Mesendoderm (in vitro differentiated cells): ENCODE measurements at regions not wholly inside any gene's neighbourhood (a gene's known extent, or its start where the extent isn't known, plus 50 kb on each side); places are given as distances from the start of the nearest gene placed in this dataset.

Experiments used
- DNase-seq: peaks from one replicate; pipeline ENCODE4 v3.0.0; 2013
- H2AK5ac ChIP-seq: 2 replicates; pipeline ENCODE4 v1.6.1; 2013; ENCODE audit warnings: low read length, inconsistent platforms
- H2BK120ac ChIP-seq: 2 replicates; pipeline ENCODE4 v1.6.1; 2013; ENCODE audit warnings: low read depth, mild to moderate bottlenecking, low read length, moderate library complexity, mixed read lengths
- H2BK15ac ChIP-seq: replicated peaks from 2 replicates; pipeline ENCODE4 v1.6.1; 2013; ENCODE audit warnings: low read depth, mild to moderate bottlenecking, moderate library complexity
- H2BK5ac ChIP-seq: 2 replicates; pipeline ENCODE4 v1.6.1; 2013; ENCODE audit warnings: low read length, inconsistent platforms
- H3K18ac ChIP-seq: 2 replicates; pipeline ENCODE4 v1.6.1; 2013; ENCODE audit warnings: mild to moderate bottlenecking, low read length, mixed read lengths
- H3K23ac ChIP-seq: one replicate; pipeline ENCODE4 v1.6.1; 2013; ENCODE audit warnings: low read length
- H3K27ac ChIP-seq: 2 replicates; pipeline ENCODE4 v1.5.1; 2013; ENCODE audit warnings: low read depth, mild to moderate bottlenecking, inconsistent platforms, low read length, moderate library complexity
- H3K27me3 ChIP-seq: 2 replicates; pipeline ENCODE4 v1.6.1; 2013; ENCODE audit warnings: low read length, control low read depth, mild to moderate bottlenecking, inconsistent platforms; ENCODE audit not compliant: insufficient read depth, poor library complexity
- H3K36me3 ChIP-seq: 2 replicates; pipeline ENCODE4 v1.6.1; 2013; ENCODE audit warnings: low read length, inconsistent platforms; ENCODE audit not compliant: control insufficient read depth, insufficient read depth
- H3K4ac ChIP-seq: one replicate; pipeline ENCODE4 v1.6.1; 2013; ENCODE audit warnings: low read depth, mild to moderate bottlenecking, low read length, moderate library complexity
- H3K4me1 ChIP-seq: 2 replicates; pipeline ENCODE4 v1.6.1; 2013; ENCODE audit warnings: low read depth, low read length, inconsistent platforms; ENCODE audit not compliant: control insufficient read depth
- H3K4me2 ChIP-seq: 2 replicates; pipeline ENCODE4 v1.6.1; 2013; ENCODE audit warnings: low read length
- H3K4me3 ChIP-seq: 2 replicates; pipeline ENCODE4 v1.5.1; 2013; ENCODE audit warnings: mild to moderate bottlenecking, low read length
- H3K56ac ChIP-seq: one replicate; pipeline ENCODE4 v1.6.1; 2013; ENCODE audit warnings: low read length
- H3K79me1 ChIP-seq: 2 replicates; pipeline ENCODE4 v1.6.1; 2013; ENCODE audit warnings: low read length, inconsistent platforms
- H3K79me2 ChIP-seq: 2 replicates; pipeline ENCODE4 v1.6.1; 2013; ENCODE audit warnings: mild to moderate bottlenecking, low read length; ENCODE audit not compliant: control insufficient read depth, insufficient read depth
- H3K9ac ChIP-seq: 2 replicates; pipeline ENCODE4 v1.6.1; 2013; ENCODE audit warnings: low read length, inconsistent platforms
- H4K5ac ChIP-seq: one replicate; pipeline ENCODE4 v1.6.1; 2013; ENCODE audit warnings: low read length
- H4K8ac ChIP-seq: one replicate; pipeline ENCODE4 v1.6.1; 2013; ENCODE audit warnings: low read depth, mild to moderate bottlenecking, control low read depth, low read length, moderate library complexity
- WGBS: extraction: QIAGEN DNeasy Blood & Tissue Kit; methylation state at CpG from one replicate; pipeline ENCODE4 v1.1.7; 2013; ENCODE audit warnings: low lambda C conversion rate, missing lambda C conversion rate; ENCODE audit not compliant: insufficient coverage; ENCODE audit errors: extremely low coverage; 5-methylcytosine and 5-hydroxymethylcytosine counted together

DNA sequence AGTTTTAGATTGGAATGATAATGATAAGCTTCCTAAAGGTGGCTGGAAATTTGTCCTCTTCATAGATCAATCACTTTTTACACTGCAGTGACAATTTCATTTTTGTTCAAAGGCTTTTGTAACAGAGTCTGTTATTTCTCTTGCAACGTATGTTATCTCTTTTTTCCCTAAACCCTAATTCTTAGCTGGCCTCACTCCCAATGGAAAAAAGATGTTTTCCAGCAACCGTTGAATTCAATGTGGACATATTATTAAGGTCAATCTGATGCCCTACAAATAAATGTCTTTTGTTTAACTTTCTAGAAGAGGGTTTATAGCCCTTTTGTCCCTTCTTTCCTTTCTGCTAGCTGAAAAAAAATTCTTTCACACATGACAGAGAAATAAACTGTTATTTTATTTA, 192.7 kb upstream of the NWD2 start:
- no peaks in the 10 kb centered on the region for H3K36me3 ChIP-seq
- no peak overlapping the region for H4K5ac ChIP-seq
- H3K56ac ChIP-seq, result no peak overlapping the region
- no peak overlapping the region for H3K4me2 ChIP-seq
- no peak overlapping the region for H3K23ac ChIP-seq
- no peak overlapping the region for H2BK5ac ChIP-seq
- H3K18ac ChIP-seq, result no peak overlapping the region
- WGBS, result no CpG with 5 or more reads among the region's 2 CpGs
- no peaks in the 10 kb centered on the region for H3K27me3 ChIP-seq
- DNase-seq, result no peak
- H4K8ac ChIP-seq, result no peak overlapping the region
- H2AK5ac ChIP-seq, result no peak overlapping the region
- no peak overlapping the region for H3K27ac ChIP-seq
- no peaks in the 10 kb centered on the region for H3K4me1 ChIP-seq
- no peak overlapping the region for H2BK15ac ChIP-seq
- no peaks in the 10 kb centered on the region for H3K79me2 ChIP-seq
- H3K9ac ChIP-seq, result no peak overlapping the region
- H3K4ac ChIP-seq, result no peak overlapping the region
- H3K4me3 ChIP-seq, result no peak overlapping the region
- no peak overlapping the region for H2BK120ac ChIP-seq
- no peaks in the 10 kb centered on the region for H3K79me1 ChIP-seq

DNA sequence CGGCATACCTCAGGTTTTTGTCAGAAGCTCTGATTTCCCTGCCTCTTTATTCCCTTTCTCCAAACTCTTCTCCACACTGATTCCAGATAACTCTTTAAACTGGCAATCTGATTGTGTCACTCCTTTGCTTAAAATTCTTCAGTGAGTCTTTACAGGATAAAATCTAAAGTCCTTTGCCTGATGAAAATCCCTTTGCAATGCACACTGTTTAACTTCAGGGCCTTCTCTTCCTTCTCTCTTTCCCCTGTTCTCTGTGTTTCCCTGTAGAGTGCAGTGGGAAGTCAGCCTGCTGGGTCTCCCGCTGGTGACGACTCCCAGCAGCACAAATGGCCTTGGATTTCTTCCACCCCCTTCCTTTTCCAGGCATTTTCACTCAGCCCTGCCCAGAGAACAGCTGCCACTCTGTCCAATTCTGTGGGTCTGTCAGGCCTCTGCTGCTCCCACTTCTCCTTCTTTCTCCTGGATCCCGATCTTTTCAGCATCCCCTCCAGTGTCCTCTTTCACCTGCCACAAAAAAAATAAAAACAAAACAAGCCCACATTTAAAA, 189.9 kb upstream of the NWD2 start:
- Histone ChIP-seq H3K18ac (no peak overlapping the region), H2BK15ac (no peak overlapping the region), H2BK5ac (no peak overlapping the region), H2AK5ac (no peak overlapping the region), H3K79me1 (no peaks in the 10 kb centered on the region), H3K4me1 (no peaks in the 10 kb centered on the region), H3K27me3 (no peaks in the 10 kb centered on the region), H3K4ac (no peak overlapping the region), H2BK120ac (no peak overlapping the region), H3K4me3 (no peak overlapping the region), H4K5ac (peak overlapping the region; percentile 3), H3K79me2 (no peaks in the 10 kb centered on the region), H4K8ac (no peak overlapping the region), H3K4me2 (no peak overlapping the region), H3K27ac (no peak overlapping the region), H3K9ac (peak overlapping the region; percentile 6), H3K56ac (peak overlapping the region; percentile 17), H3K36me3 (no peaks in the 10 kb centered on the region), H3K23ac (no peak overlapping the region)
- WGBS, result no CpG with 5 or more reads among the region's 4 CpGs
- peak; percentile 71 for DNase-seq

DNA sequence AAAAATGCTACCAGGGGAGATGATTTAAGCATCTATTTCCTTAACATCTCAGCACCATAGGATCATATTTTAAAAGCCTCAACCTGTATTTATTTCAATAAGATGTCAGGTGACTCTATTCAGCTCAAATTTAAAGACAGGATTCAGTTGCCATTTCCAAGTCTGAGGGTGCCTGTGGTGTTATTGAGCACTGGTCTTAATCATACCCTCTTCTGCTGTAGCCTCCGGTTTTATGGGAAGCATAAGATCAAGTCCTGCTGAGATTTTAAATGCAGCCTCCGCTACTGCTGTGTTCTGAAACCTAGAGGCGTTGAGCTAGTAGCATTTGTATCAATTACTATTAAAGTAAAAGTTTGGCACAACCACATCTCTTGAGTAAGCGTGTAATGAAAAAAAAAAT, 185.7 kb upstream of the NWD2 start:
- no peak for DNase-seq
- H3K56ac ChIP-seq, result no peak overlapping the region
- H3K4ac ChIP-seq, result no peak overlapping the region
- no peak overlapping the region for H4K8ac ChIP-seq
- H4K5ac ChIP-seq, result no peak overlapping the region
- no peak overlapping the region for H2BK5ac ChIP-seq
- H3K79me2 ChIP-seq, result no peaks in the 10 kb centered on the region
- H2AK5ac ChIP-seq, result no peak overlapping the region
- no peak overlapping the region for H3K18ac ChIP-seq
- no peak overlapping the region for H3K27ac ChIP-seq
- no peak overlapping the region for H2BK120ac ChIP-seq
- no peak overlapping the region for H2BK15ac ChIP-seq
- H3K4me1 ChIP-seq, result no peaks in the 10 kb centered on the region
- H3K36me3 ChIP-seq, result no peaks in the 10 kb centered on the region
- no CpG with 5 or more reads among the region's 4 CpGs for WGBS
- no peaks in the 10 kb centered on the region for H3K79me1 ChIP-seq
- no peak overlapping the region for H3K9ac ChIP-seq
- H3K4me3 ChIP-seq, result no peak overlapping the region
- H3K4me2 ChIP-seq, result no peak overlapping the region
- no peaks in the 10 kb centered on the region for H3K27me3 ChIP-seq
- no peak overlapping the region for H3K23ac ChIP-seq

DNA sequence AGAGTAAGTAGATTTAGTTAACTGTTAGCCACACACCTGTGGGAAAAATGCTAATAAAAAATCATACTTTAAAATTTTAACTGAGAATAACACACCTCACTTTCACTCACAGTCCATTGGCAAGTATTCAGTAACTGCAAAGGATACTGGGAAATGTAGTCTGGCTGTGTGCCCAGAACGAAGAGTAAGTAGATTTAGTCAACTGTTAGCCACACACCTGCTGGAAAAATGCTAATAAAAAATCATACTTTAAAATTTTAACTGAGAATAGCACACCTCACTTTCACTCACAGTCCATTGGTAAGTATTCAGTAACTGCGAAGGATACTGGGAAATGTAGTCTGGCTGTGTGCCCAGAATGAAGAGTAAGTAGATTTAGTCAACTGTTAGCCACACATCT, 178.4 kb upstream of the NWD2 start:
- Histone ChIP-seq H3K23ac (no peak overlapping the region), H4K8ac (no peak overlapping the region), H2BK5ac (no peak overlapping the region), H3K9ac (no peak overlapping the region), H3K4ac (no peak overlapping the region), H4K5ac (no peak overlapping the region), H3K27ac (no peak overlapping the region), H3K36me3 (no peaks in the 10 kb centered on the region), H3K79me1 (no peaks in the 10 kb centered on the region), H2AK5ac (no peak overlapping the region), H3K4me1 (no peaks in the 10 kb centered on the region), H2BK120ac (no peak overlapping the region), H3K27me3 (no peaks in the 10 kb centered on the region), H2BK15ac (no peak overlapping the region), H3K56ac (no peak overlapping the region), H3K4me3 (no peak overlapping the region), H3K79me2 (no peaks in the 10 kb centered on the region), H3K4me2 (no peak overlapping the region), H3K18ac (no peak overlapping the region)
- no CpG with 5 or more reads among the region's 2 CpGs for WGBS
- no peak for DNase-seq

DNA sequence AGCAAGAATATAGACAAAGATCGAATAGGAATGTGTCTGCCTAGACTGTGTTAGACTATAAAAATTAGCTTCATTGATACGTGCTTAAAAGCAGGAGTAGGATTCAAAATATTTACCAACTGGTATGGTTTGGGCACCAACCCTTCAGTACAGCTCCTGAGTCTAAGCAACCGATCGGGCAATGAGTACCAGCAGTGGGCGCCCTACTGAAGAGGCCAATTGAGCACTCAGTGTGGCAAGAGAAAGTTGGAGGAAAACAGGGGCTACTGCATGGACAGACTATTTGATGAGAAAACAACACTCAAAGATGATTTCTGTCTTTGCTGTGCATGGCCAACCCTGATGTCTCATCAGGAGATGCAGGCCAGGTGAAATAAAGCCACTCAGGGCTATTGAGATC, 176.0 kb upstream of the NWD2 start:
- no peak overlapping the region for H3K9ac ChIP-seq
- H4K5ac ChIP-seq, result no peak overlapping the region
- H3K4me2 ChIP-seq, result no peak overlapping the region
- no peaks in the 10 kb centered on the region for H3K79me2 ChIP-seq
- H3K56ac ChIP-seq, result no peak overlapping the region
- no peak overlapping the region for H3K4ac ChIP-seq
- no peaks in the 10 kb centered on the region for H3K36me3 ChIP-seq
- no peak overlapping the region for H2AK5ac ChIP-seq
- no peak overlapping the region for H3K23ac ChIP-seq
- no peaks in the 10 kb centered on the region for H3K79me1 ChIP-seq
- no CpG with 5 or more reads among the region's 5 CpGs for WGBS
- H4K8ac ChIP-seq, result no peak overlapping the region
- H3K18ac ChIP-seq, result no peak overlapping the region
- H2BK5ac ChIP-seq, result no peak overlapping the region
- H2BK120ac ChIP-seq, result no peak overlapping the region
- H3K4me3 ChIP-seq, result no peak overlapping the region
- no peaks in the 10 kb centered on the region for H3K27me3 ChIP-seq
- H2BK15ac ChIP-seq, result no peak overlapping the region
- no peaks in the 10 kb centered on the region for H3K4me1 ChIP-seq
- H3K27ac ChIP-seq, result no peak overlapping the region
- DNase-seq, result peak; percentile 65

DNA sequence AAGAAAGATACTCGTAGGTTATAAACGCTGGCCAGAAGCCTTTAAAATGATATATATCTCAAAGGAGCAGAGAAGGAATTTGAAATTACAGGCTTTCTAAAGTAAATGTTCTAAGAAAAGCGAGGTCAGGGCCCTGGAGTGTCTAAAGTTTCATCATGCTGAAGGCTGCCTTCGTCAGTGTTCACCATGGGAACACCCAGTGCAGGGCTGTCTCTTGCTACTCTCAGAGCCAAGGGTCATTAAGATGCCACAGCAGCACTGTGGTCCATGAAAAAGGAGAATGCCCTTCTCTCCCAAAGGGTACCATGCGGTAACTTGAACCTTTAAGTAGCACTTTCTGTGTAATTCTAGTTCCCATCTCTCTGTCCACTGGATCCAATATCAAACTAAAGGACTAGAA, 174.5 kb upstream of the NWD2 start:
- Histone ChIP-seq H3K18ac (no peak overlapping the region), H3K79me2 (no peaks in the 10 kb centered on the region), H2BK15ac (no peak overlapping the region), H3K27ac (no peak overlapping the region), H3K4ac (no peak overlapping the region), H3K4me2 (no peak overlapping the region), H3K27me3 (no peaks in the 10 kb centered on the region), H3K23ac (no peak overlapping the region), H4K5ac (no peak overlapping the region), H2BK5ac (no peak overlapping the region), H3K56ac (no peak overlapping the region), H3K36me3 (no peaks in the 10 kb centered on the region), H3K9ac (no peak overlapping the region), H2AK5ac (no peak overlapping the region), H3K4me3 (no peak overlapping the region), H3K4me1 (no peaks in the 10 kb centered on the region), H2BK120ac (no peak overlapping the region), H3K79me1 (no peaks in the 10 kb centered on the region), H4K8ac (no peak overlapping the region)
- no CpG with 5 or more reads among the region's 5 CpGs for WGBS
- no peak for DNase-seq
